ENCODE measurements at regions not wholly inside any gene's neighbourhood (a gene's known extent, or its start where the extent isn't known, plus 50 kb on each side); places are given as distances from the start of the nearest gene placed in this dataset.

- no peak for DNase-seq (ENCODE audit: low read depth in 4 of 4, low spot score in 2 of 4)
These were observed 126.7 kb upstream of the PARP11 start for GRCh38 chr12:3999904-4000303.

GRCh38 chr12:3998968-3999792 is 126.0 kb upstream of the PARP11 start:
- no peak for DNase-seq (ENCODE audit: low read depth in 4 of 4, low spot score in 2 of 4)

- no peak for DNase-seq (ENCODE audit: low read depth in 4 of 4, low spot score in 2 of 4)
These were observed 125.2 kb upstream of the PARP11 start for GRCh38 chr12:3998397-3998796.

GRCh38 chr12:3996322-3996721 is 123.1 kb upstream of the PARP11 start:
- no peak for DNase-seq (ENCODE audit: low read depth in 4 of 4, low spot score in 2 of 4)

- no peak for DNase-seq (ENCODE audit: low read depth in 4 of 4, low spot score in 2 of 4)
These were observed 122.1 kb upstream of the PARP11 start for GRCh38 chr12:3995306-3995705.

- no peak for DNase-seq (ENCODE audit: low read depth in 4 of 4, low spot score in 2 of 4)
These were observed 121.3 kb upstream of the PARP11 start for GRCh38 chr12:3994500-3994899.

- no peak for DNase-seq (ENCODE audit: low read depth in 4 of 4, low spot score in 2 of 4)
These were observed 119.7 kb upstream of the PARP11 start for GRCh38 chr12:3992945-3993344.

- DNase-seq (ENCODE audit: low read depth in 4 of 4, low spot score in 2 of 4): no peak
These were observed 118.8 kb upstream of the PARP11 start for GRCh38 chr12:3991798-3992580.

- no peak for DNase-seq (ENCODE audit: low read depth in 4 of 4, low spot score in 2 of 4)
These were observed 117.5 kb upstream of the PARP11 start for GRCh38 chr12:3990501-3991280.

GRCh38 chr12:3989218-3989550 is 116.0 kb upstream of the PARP11 start:
- no peak for DNase-seq (ENCODE audit: low read depth in 4 of 4, low spot score in 2 of 4)

GRCh38 chr12:3988519-3989217 is 115.5 kb upstream of the PARP11 start:
- DNase-seq (ENCODE audit: low read depth in 4 of 4, low spot score in 2 of 4): no peak

GRCh38 chr12:3987571-3987970 is 114.4 kb upstream of the PARP11 start:
- DNase-seq (ENCODE audit: low read depth in 4 of 4, low spot score in 2 of 4): no peak

- DNase-seq (ENCODE audit: low read depth in 4 of 4, low spot score in 2 of 4): no peak
These were observed 107.5 kb upstream of the PARP11 start for GRCh38 chr12:3980504-3981272.

GRCh38 chr12:3977621-3978020 is 104.4 kb upstream of the PARP11 start:
- no peak for DNase-seq (ENCODE audit: low read depth in 4 of 4, low spot score in 2 of 4)

- DNase-seq (ENCODE audit: low read depth in 4 of 4, low spot score in 2 of 4): no peak
These were observed 103.2 kb upstream of the PARP11 start for GRCh38 chr12:3976351-3976938.

GRCh38 chr12:3975652-3976051 is 102.5 kb upstream of the PARP11 start:
- no peak for DNase-seq (ENCODE audit: low read depth in 4 of 4, low spot score in 2 of 4)

GRCh38 chr12:3974883-3975282 is 101.7 kb upstream of the PARP11 start:
- DNase-seq (ENCODE audit: low read depth in 4 of 4, low spot score in 2 of 4): no peak

- DNase-seq (ENCODE audit: low read depth in 4 of 4, low spot score in 2 of 4): no peak
These were observed 100.9 kb upstream of the PARP11 start for GRCh38 chr12:3973973-3974644.

GRCh38 chr12:3973269-3973884 is 100.2 kb upstream of the PARP11 start:
- no peak for DNase-seq (ENCODE audit: low read depth in 4 of 4, low spot score in 2 of 4)

Measured in left renal cortex interstitium (tissue), 4 donors.